Left kidney (tissue), 1 donor: ENCODE measurements at regions not wholly inside any gene's neighbourhood (a gene's known extent, or its start where the extent isn't known, plus 50 kb on each side); places are given as distances from the start of the nearest gene placed in this dataset.

Experiments
- DNase-seq: peaks from one replicate; pipeline ENCODE4 v3.0.0-alpha.2; 2013

DNA sequence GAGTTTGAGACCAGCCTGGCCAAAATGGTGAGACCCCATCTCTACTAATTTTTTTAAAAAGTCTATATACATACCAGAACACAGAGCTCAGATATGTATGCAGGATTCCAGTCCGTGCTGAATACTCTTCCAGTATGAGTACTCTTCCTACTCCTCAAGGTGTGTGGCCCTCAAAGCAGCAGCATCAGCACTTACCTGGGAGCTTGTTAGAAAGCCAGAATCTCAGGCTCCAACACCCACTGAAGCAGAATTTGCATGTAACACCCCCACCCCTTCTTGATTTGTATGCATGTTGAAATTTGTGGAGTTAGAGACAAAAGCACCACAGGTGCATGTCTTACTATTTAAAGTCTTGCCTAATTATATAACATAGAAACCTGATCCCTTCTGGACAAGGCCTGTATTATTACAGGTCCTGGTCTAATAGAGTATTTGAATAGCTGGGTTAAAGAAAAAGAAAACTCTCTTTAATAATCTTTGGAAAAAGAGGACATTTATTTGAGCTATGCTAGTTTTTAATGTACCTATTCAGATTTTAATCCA is 50.3 kb upstream of the NFE2L2 start:
- no peak for DNase-seq

DNA sequence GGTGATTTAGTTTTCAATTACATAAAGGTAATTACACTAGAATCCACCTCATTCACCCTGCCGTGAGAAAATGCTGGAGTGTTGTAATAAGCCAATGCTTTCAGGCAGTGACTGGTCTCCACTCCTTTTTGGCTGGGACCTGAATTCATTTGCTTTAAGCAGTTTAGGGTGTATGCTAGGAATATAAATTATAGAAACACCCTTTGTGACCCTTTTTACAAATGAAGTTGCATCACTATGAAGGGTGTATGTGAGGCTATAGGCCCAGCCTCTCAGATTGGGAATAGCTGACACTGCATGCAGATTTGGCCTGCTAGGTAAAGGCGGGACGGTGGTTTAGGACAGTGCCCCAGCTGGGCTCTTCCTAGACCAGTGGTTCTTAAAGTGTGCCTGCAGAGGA is 50.8 kb upstream of the NFE2L2 start:
- no peak for DNase-seq

- DNase-seq = no peak
Measured at GRCh38 chr2:177316756-177317155, 52.2 kb upstream of the NFE2L2 start.

DNA sequence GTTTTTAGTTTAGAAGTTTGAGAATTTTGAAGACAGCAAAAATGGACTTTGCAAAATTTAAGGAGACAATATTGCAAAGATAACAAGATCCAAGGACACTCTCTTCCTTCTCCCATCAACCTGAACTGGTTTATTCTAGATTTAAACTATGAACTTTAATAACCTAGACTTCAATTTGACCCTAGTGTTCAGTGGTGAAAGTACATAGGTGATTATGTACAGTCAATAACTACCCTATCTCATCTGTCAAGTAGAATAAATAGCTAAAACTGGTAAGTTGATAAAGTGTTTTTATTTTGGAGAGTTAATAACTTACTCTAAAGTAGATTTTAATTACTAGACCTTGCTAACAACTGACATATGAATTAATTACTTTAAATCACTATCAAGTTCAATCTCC is 52.9 kb upstream of the NFE2L2 start:
- DNase-seq = no peak

GRCh38 chr2:177317857-177318256 is 53.3 kb upstream of the NFE2L2 start:
- no peak for DNase-seq

GRCh38 chr2:177318613-177319012 is 54.1 kb upstream of the NFE2L2 start:
- DNase-seq = no peak

DNA sequence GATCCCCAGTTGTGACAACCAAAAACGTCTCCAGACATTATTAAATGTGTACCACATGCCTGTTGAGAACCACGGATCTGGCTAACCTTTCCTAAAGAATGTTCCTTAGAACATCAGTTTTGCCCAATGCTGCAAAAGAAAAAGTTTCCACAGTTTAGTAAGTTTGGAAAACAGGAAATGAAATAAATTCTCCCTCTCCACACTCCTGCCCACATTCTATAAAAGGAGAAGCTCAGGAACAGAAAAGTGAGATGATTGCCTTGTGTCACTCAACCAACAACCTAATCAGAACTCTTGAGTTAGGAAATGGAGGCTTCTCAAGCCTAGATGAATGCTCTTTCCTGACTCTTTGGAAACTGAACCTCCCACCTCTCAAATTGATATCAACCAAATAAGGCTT is 56.1 kb upstream of the NFE2L2 start:
- DNase-seq = no peak

GRCh38 chr2:177322801-177323261 is 58.3 kb upstream of the NFE2L2 start:
- no peak for DNase-seq

DNA sequence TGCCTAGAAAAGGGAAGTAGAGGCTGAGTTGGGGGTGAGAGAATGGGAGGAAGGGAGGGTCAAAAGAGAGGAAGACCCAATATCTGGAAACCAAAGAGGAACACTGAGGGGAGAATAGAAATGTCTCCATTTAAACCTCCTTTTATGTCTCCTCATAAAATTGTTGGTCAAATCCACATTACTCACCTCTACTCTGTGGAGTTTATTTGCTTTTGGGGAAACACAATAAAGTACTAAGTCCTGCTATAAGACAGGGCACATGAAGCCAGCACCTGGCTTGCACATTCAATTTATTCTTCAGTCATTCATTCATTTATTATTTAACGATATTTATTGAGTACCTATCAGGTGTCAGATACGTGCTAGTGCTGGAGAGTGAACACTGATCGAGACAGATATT is 60.3 kb upstream of the NFE2L2 start:
- no peak for DNase-seq

DNA sequence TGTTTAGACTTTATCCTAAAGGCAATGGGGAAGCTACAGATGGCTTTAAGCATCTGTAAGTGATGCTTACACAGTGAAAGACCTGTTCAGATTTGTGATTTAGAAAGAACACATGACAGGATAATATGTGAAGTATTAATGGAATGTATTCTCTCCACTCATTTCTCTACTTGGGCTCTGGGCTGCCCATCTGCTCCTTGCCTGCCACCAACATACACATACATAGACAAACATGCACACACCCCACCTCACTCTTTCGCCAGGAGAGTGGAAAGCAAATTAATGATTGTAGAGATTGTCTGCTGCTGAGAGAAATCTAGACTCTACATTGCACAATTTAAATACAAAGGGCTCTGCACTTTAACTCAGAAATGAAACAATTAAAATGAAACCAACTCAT is 61.0 kb upstream of the NFE2L2 start:
- no peak for DNase-seq

DNA sequence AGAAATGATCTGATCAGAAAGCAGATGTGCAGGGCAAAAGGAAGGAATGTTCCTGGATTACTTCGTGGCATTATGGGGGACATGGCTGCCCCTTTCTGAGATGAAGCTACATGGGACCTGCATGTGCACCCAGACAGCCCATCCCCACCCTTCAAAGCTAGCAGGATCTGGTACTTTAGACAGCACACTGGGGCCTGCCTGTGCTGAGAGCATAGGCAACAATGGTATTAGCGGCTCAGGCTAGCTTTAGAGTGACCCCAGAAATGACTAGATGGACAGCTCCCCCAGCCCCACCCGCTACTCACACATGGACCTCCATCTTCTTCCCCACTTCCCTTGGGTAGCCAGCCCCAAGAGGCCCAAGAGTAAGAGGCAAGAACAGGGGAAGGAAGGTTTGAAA is 61.5 kb upstream of the NFE2L2 start:
- DNase-seq = no peak

GRCh38 chr2:177326591-177326990 is 62.1 kb upstream of the NFE2L2 start:
- DNase-seq = no peak

GRCh38 chr2:177327009-177327408 is 62.5 kb upstream of the NFE2L2 start:
- DNase-seq = no peak

DNA sequence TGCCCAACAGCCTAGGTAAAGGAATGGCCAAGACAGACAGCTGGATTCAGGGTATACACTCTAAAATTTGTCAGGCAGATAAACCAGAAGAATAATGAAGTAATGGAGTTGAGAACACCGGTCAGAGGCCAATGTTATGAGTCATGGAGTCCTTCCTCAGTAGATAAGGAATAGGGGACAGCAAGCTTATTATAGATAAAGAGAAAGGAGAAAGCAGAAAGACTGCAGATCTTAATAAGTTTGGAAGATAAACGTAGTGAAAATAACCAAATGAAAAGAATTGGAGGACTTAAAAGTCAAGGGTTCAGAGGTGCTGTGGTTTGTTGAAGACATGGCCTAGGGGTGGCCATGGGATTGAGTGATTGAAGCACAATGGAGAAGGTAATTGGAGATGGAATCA is 63.5 kb upstream of the NFE2L2 start:
- DNase-seq = no peak

GRCh38 chr2:177329064-177329463 is 63.5 kb upstream of the AGPS start:
- no peak for DNase-seq

DNA sequence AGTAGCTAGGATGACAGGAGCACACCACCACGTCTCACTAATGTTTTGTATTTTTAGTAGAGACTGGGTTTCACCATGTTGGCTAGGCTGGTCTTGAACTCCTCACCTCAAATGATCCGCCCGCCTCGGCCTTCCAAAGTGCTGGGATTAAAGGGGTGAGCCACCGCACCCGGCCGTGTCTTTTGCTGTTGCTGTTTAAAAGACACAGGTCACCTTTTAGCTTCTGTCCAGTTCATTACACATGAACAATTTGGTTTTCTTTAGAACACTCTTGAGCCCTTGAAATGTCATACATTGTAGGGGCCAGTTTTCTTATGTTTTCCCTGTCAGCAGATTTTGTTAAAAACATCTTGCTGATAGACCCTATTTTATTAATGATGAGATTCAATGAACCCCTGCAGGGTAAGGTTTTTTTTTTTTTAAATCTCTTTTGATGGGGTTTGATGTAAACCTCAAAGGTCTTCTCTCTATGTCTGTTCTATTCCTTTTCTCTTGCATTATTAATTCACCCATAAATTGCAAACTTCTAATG is 61.0 kb upstream of the AGPS start:
- no peak for DNase-seq

GRCh38 chr2:177332026-177332991 is 60.3 kb upstream of the AGPS start:
- peak; percentile 91 for DNase-seq

DNA sequence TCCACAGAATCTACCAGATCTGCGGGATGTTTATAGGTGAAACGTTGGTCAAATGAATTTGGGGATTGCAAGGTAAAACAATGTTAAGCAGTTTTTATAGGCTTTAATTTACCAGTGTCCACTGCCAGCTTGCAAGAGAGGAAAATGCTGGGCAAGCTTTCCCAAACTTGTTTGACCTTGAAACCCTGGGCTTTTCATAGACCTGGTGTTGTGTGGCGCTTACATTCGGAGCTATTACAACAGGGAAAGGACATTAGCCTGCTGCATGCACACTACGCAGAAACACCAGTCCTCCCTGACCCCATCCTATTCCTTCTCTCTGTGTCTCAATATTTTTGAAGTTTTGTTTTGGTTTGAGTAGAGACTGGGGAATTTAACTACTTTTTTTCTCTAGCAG is 59.6 kb upstream of the AGPS start:
- no peak for DNase-seq

- peak; percentile 52 for DNase-seq
Measured at GRCh38 chr2:177334940-177335543, 57.5 kb upstream of the AGPS start.

DNA sequence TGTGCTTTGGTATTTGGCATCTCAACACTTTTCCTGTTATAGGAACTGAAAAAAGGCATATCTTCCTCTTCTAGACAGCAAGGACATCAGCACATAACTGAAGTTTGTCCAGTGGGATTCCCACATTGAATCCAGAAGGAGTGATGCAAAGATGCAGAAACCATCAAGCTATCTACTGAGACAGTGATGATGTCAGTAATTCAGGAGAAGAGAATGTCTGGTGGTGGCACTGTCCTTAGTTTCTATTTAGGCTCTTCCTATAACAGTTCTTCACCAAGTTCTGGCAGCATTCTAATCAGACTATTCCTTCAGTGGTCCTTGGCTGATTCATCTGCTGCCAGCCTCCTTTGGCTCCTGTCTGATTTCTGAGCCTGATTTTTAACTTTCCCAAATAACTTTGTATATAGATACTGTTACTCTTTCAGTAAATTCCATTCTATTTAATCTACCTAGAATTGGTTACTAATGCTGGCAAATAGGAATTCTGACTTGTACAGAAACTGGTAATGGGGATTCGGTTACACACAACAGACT is 56.6 kb upstream of the AGPS start:
- DNase-seq = no peak

- no peak for DNase-seq
Measured at GRCh38 chr2:177338177-177338721, 54.3 kb upstream of the AGPS start.

GRCh38 chr2:177340158-177340557 is 52.4 kb upstream of the AGPS start:
- no peak for DNase-seq

DNA sequence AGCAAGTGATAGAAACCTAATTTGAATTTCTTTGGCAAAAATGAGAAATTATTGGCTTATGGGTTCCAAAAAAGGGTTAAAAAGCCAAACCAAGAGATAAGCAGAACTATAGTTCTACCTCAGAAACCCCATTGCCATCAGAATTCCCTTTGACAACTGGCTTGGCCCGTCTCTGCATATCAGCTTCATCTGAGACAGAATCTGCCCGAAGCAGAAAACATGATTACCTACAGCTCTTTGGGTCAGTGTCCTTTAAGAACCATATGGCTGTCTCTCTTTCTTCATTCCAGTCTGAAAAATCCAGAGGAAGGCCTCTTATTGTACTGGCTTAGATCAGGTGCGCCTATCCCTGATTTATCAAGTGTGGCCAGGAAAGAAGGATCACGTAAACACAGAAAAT is 49.8 kb upstream of the AGPS start:
- DNase-seq = no peak
